ENCODE measurements at regions not wholly inside any gene's neighbourhood (a gene's known extent, or its start where the extent isn't known, plus 50 kb on each side); places are given as distances from the start of the nearest gene placed in this dataset.

DNA sequence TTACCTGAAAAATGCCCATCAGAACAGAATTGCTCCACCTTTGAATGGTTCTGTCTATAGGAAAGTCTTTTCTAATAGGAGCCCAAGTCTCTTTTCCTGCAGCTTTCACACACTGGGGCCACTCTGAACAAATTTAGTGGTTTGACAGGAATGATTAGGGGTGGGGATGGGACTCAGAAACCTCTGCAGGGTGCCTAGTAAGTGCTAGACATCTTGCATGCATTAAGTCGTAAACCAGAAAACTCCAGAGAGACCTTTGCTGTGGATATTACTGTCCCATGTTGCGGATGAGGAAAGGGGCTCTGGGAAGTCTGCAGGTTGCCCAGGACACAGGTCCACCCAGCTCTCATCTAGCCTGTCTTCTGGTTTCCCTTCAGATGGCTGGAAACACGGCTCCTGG lies 189.7 kb downstream of the OPA1 start:
- H3K18ac ChIP-seq (ENCODE audit: extremely low read depth, low read length), result no peak overlapping the region
- no peak overlapping the region; the same call in 1 of the 2 replicates for H4K8ac ChIP-seq (ENCODE audit: extremely low read depth, insufficient read depth, low read length)
- no peak overlapping the region for H3K14ac ChIP-seq (ENCODE audit: insufficient read length)
- no peak for FAIRE-seq
- no peaks in the 10 kb centered on the region for H3K36me3 ChIP-seq (ENCODE audit: control insufficient read depth in 2 of 4, insufficient read depth in 4 of 4, low read length in 3 of 4)
- H3K23ac ChIP-seq (ENCODE audit: insufficient read length), result no peak overlapping the region
- H3K23me2 ChIP-seq (ENCODE audit: low read depth, low read length), result no peaks in the 10 kb centered on the region; the same call in 1 of the 2 replicates
- no peak overlapping the region for H2BK5ac ChIP-seq (ENCODE audit: low read depth, low read length)
- no peak overlapping the region for H2BK120ac ChIP-seq (replicated peaks; ENCODE audit: low read depth, low read length)
- no peaks in the 10 kb centered on the region for H4K20me1 ChIP-seq (replicated peaks in 1 of 2; ENCODE audit: control insufficient read depth in 1 of 2, insufficient read depth in 2 of 2, low read length in 2 of 2)
- no peaks in the 10 kb centered on the region for H3K79me1 ChIP-seq (ENCODE audit: low read depth, low read length)
- DNase-seq (ENCODE audit: low read depth in 1 of 2, low spot score in 2 of 2), result no peak
- POLR2A ChIA-PET (ENCODE audit: partially characterized antibody), result interaction anchor here (1.4 to 4.7 kb wide), 2 partner anchors 26 to 355 kb away, joined by 4 to 19 read pairs; partner anchors contain the start of gene HES1
- no peak overlapping the region for H3K4me2 ChIP-seq (ENCODE audit: insufficient read depth in 1 of 2, low read depth in 2 of 2, low read length in 2 of 2)
- no peaks in the 10 kb centered on the region for H3K79me2 ChIP-seq (ENCODE audit: control insufficient read depth in 1 of 2, insufficient read depth in 2 of 2, low read length in 2 of 2)
- no peak overlapping the region for H2BK15ac ChIP-seq (ENCODE audit: low read length)
- H3K9me3 ChIP-seq (ENCODE audit: insufficient read depth in 2 of 2, low read depth in 1 of 2, low read length in 1 of 2), result no peaks in the 10 kb centered on the region
- no peak overlapping the region for H2AFZ ChIP-seq (ENCODE audit: low read length)
- H2BK20ac ChIP-seq (ENCODE audit: low read length), result no peak overlapping the region
- CTCF ChIA-PET (ENCODE audit: partially characterized antibody), result interaction anchor here (0.6 to 6.3 kb wide), 7 partner anchors 29 to 548 kb away, joined by 3 to 64 read pairs (median 5); no protein-coding TSS in a partner anchor
- 0 out of 2 replicates have a peak overlapping the region, but pooled peaks have one; percentile 14 for H2BK12ac ChIP-seq (ENCODE audit: low read depth, low read length)
- peaks cover 0 to 19% (median 4%) of the 10 kb centered on the region in 4 experiments; a peak in 5 of 7 replicates for H3K27me3 ChIP-seq (replicated peaks in 1 of 4; ENCODE audit: control insufficient read depth in 3 of 4, extremely low read depth in 1 of 4, insufficient read depth in 3 of 4, low read length in 3 of 4)
- peaks cover 1 to 11% (median 8%) of the 10 kb centered on the region in 4 experiments for H3K4me1 ChIP-seq (replicated peaks in 1 of 4; ENCODE audit: control insufficient read depth in 3 of 4, insufficient read depth in 4 of 4, low read length in 3 of 4)
- H2AK5ac ChIP-seq (ENCODE audit: low read depth, low read length), result 0 out of 2 replicates have a peak overlapping the region, but pooled peaks have one; percentile 30
- TF ChIP-seq GABPA (IDR thresholded peaks at IDR 0.05; ENCODE audit: borderline replicate concordance, insufficient read depth, low read length), result no peak
- no peak for TF ChIP-seq HDAC2 (IDR thresholded peaks at IDR 0.05; ENCODE audit: borderline replicate concordance in 1 of 2, low read depth in 2 of 2, low read length in 2 of 2)
- no peak for TF ChIP-seq RFX5 (IDR thresholded peaks at IDR 0.05; ENCODE audit: borderline replicate concordance, low read depth, low read length)
- no peak for TF ChIP-seq EGR1 (IDR thresholded peaks at IDR 0.05; ENCODE audit: borderline replicate concordance, low read depth, low read length)
- no peak for TF ChIP-seq CHD1 (IDR thresholded peaks at IDR 0.05; ENCODE audit: low read depth, low read length)
- TF ChIP-seq FOSL1 (IDR thresholded peaks at IDR 0.05; ENCODE audit: insufficient read depth, low read depth, low read length), result no peak
- no peak for TF ChIP-seq EZH2 (IDR thresholded peaks at IDR 0.05; ENCODE audit: low read depth, low read length, severe bottlenecking)
- no peak for TF ChIP-seq CHD2 (IDR thresholded peaks at IDR 0.05; ENCODE audit: low read length)
- TF ChIP-seq BCL11A (IDR thresholded peaks at IDR 0.05; ENCODE audit: low read depth in 2 of 2, low read length in 2 of 2), result no peak
- no peak for TF ChIP-seq CEBPB (IDR thresholded peaks at IDR 0.05; ENCODE audit: low read depth, low read length)
- H3K4ac ChIP-seq (replicated peaks; ENCODE audit: insufficient read length, low read depth, low read length), result no peak overlapping the region
- 85% methylated on average over 3 of the region's 3 CpGs; no CpG with 5 or more reads in 1 of the 2 experiments for WGBS, 2 experiments (ENCODE audit: extremely low coverage in 1 of 2, insufficient coverage in 1 of 2, insufficient read length in 1 of 2, insufficient replicate concordance in 2 of 2, low coverage in 1 of 2, low lambda C conversion rate in 2 of 2, missing lambda C conversion rate in 1 of 2)
- H4K91ac ChIP-seq (replicated peaks; ENCODE audit: insufficient read length, low read length), result no peak overlapping the region
- no peak overlapping the region for H3K56ac ChIP-seq (replicated peaks; ENCODE audit: insufficient read length, low read depth, low read length)
- H3K4me3 ChIP-seq (ENCODE audit: extremely low read depth in 1 of 4, insufficient read depth in 2 of 4, low read depth in 3 of 4, low read length in 4 of 4), result no peak overlapping the region
- no peak overlapping the region for H4K5ac ChIP-seq (ENCODE audit: insufficient read length, low read depth, low read length)
- H3K9ac ChIP-seq (replicated peaks in 1 of 4; ENCODE audit: extremely low read depth in 1 of 4, low read depth in 3 of 4, low read length in 3 of 4), result no peak overlapping the region
- H3K27ac ChIP-seq (ENCODE audit: low read depth, low read length), result no peak overlapping the region

Data from H1 (cell line).